H1 (cell line): ENCODE measurements at regions not wholly inside any gene's neighbourhood (a gene's known extent, or its start where the extent isn't known, plus 50 kb on each side); places are given as distances from the start of the nearest gene placed in this dataset.

Source experiments
- CTCF ChIA-PET: fragments of 300-600 bp; sonication (Branson Sonifier 250); formaldehyde crosslinking; loops from one replicate; lab custom pipeline; 2021; ENCODE audit not compliant: partially characterized antibody; lab: Charles Lee
- POLR2A ChIA-PET: fragments of 300-600 bp; sonication (Branson Sonifier 250); formaldehyde crosslinking; loops from one replicate; lab custom pipeline; 2021; ENCODE audit warnings: inconsistent platforms; ENCODE audit not compliant: partially characterized antibody; lab: Charles Lee
- DNase-seq, 2 experiments: peaks; one replicate each; pipeline versions ENCODE4 v3.0.0 to v3.0.0-alpha.2; 2010 to 2022; ENCODE audit warnings: low spot score in 2 of 2, low read depth in 1 of 2, mixed read lengths in 1 of 2
- FAIRE-seq: peaks from 2 replicates; lab custom pipeline; 2011; peaks lifted over from hg19 to GRCh38; lab: Jason Lieb, UNC
- H2AFZ ChIP-seq: 2 replicates; pipeline ENCODE4 v1.8.1; 2012; ENCODE audit warnings: low read length, inconsistent platforms
- H2AK5ac ChIP-seq: 2 replicates; pipeline ENCODE4 v1.6.1; 2013; ENCODE audit warnings: low read depth, low read length
- H2BK120ac ChIP-seq: replicated peaks from 2 replicates; pipeline ENCODE3; 2013; ENCODE audit warnings: low read depth, low read length, inconsistent platforms
- H2BK12ac ChIP-seq: 2 replicates; pipeline ENCODE4 v1.6.1; 2013; ENCODE audit warnings: low read depth, low read length
- H2BK15ac ChIP-seq: 2 replicates; pipeline ENCODE4 v1.6.1; 2013; ENCODE audit warnings: low read length
- H2BK20ac ChIP-seq: 2 replicates; pipeline ENCODE4 v1.6.1; 2013; ENCODE audit warnings: low read length
- H2BK5ac ChIP-seq: 2 replicates; pipeline ENCODE4 v1.6.1; 2013; ENCODE audit warnings: low read depth, low read length
- H3K14ac ChIP-seq: 2 replicates; pipeline ENCODE4 v1.6.1; 2013; ENCODE audit warnings: inconsistent platforms; ENCODE audit not compliant: insufficient read length
- H3K18ac ChIP-seq: 2 replicates; pipeline ENCODE4 v1.6.1; 2013; ENCODE audit warnings: low read length; ENCODE audit errors: extremely low read depth
- H3K23ac ChIP-seq: 2 replicates; pipeline ENCODE4 v1.6.1; 2013; ENCODE audit warnings: inconsistent platforms; ENCODE audit not compliant: insufficient read length
- H3K23me2 ChIP-seq: 2 replicates; pipeline ENCODE4 v1.6.1; 2013; ENCODE audit warnings: low read depth, low read length
- H3K27ac ChIP-seq: 2 replicates; pipeline ENCODE4 v1.6.1; 2011; ENCODE audit warnings: low read depth, low read length, inconsistent platforms
- H3K27me3 ChIP-seq, 4 experiments: replicated peaks in 1 of 4; 1 replicate in 1 of 4; 2 replicates in 3 of 4; pipeline versions ENCODE4 v1.6.1 to v1.8.1; 2011 to 2013; ENCODE audit warnings: low read length in 3 of 4, mild to moderate bottlenecking in 3 of 4, inconsistent platforms in 2 of 4, mixed read lengths in 2 of 4, moderate library complexity in 1 of 4; ENCODE audit not compliant: control insufficient read depth in 3 of 4, insufficient read depth in 3 of 4; ENCODE audit errors: extremely low read depth in 1 of 4
- H3K36me3 ChIP-seq, 4 experiments: 2 replicates each; pipeline versions ENCODE4 v1.6.1 to v1.8.1; 2011 to 2013; ENCODE audit warnings: mild to moderate bottlenecking in 4 of 4, low read length in 3 of 4, moderate library complexity in 2 of 4, control low read depth in 1 of 4, inconsistent platforms in 1 of 4; ENCODE audit not compliant: insufficient read depth in 4 of 4, control insufficient read depth in 2 of 4
- H3K4ac ChIP-seq: replicated peaks from 2 replicates; pipeline ENCODE3; 2013; ENCODE audit warnings: low read length, low read depth, mixed read lengths, inconsistent platforms; ENCODE audit not compliant: insufficient read length
- H3K4me1 ChIP-seq, 4 experiments: replicated peaks in 1 of 4; 1 replicate in 1 of 4; 2 replicates in 3 of 4; pipeline versions ENCODE4 v1.6.1 to v1.8.1; 2011 to 2013; ENCODE audit warnings: low read length in 3 of 4, inconsistent platforms in 2 of 4, mixed read lengths in 1 of 4; ENCODE audit not compliant: insufficient read depth in 4 of 4, control insufficient read depth in 3 of 4
- H3K4me2 ChIP-seq, 2 experiments: 2 replicates each; pipeline versions ENCODE4 v1.6.1 to v1.8.1; 2011 to 2013; ENCODE audit warnings: low read depth in 2 of 2, low read length in 2 of 2, control low read depth in 1 of 2, inconsistent platforms in 1 of 2, mild to moderate bottlenecking in 1 of 2; ENCODE audit not compliant: insufficient read depth in 1 of 2
- H3K4me3 ChIP-seq, 4 experiments: fragments of 200-600, 300-600 bp in 1 of 4; sonication (generic), shearing (Covaris generic), sonication (Bioruptor Twin) in 1 of 4; 2 replicates each; pipeline versions ENCODE4 v1.5.1 to v1.8.1; 2011 to 2016; ENCODE audit warnings: low read length in 4 of 4, low read depth in 3 of 4, control low read depth in 2 of 4, inconsistent platforms in 2 of 4, mild to moderate bottlenecking in 2 of 4, mixed read lengths in 1 of 4, moderate library complexity in 1 of 4; ENCODE audit not compliant: insufficient read depth in 2 of 4; ENCODE audit errors: extremely low read depth in 1 of 4
- H3K56ac ChIP-seq: replicated peaks from 2 replicates; pipeline ENCODE3; 2013; ENCODE audit warnings: low read depth, mild to moderate bottlenecking, mixed read lengths, low read length, inconsistent platforms; ENCODE audit not compliant: insufficient read length
- H3K79me1 ChIP-seq: 2 replicates; pipeline ENCODE4 v1.6.1; 2013; ENCODE audit warnings: low read depth, low read length, control low read depth
- H3K79me2 ChIP-seq, 2 experiments: 2 replicates each; pipeline versions ENCODE4 v1.6.1 to v1.8.1; 2012 to 2013; ENCODE audit warnings: low read length in 2 of 2, mild to moderate bottlenecking in 2 of 2, inconsistent platforms in 1 of 2; ENCODE audit not compliant: insufficient read depth in 2 of 2, control insufficient read depth in 1 of 2
- H3K9ac ChIP-seq, 4 experiments: replicated peaks in 1 of 4; 1 replicate in 1 of 4; 2 replicates in 3 of 4; pipeline versions ENCODE4 v1.6.1 to v1.8.1; 2011 to 2013; ENCODE audit warnings: low read depth in 3 of 4, low read length in 3 of 4, control low read depth in 2 of 4, mild to moderate bottlenecking in 2 of 4, moderate library complexity in 2 of 4, inconsistent platforms in 1 of 4; ENCODE audit errors: extremely low read depth in 1 of 4
- H3K9me3 ChIP-seq, 2 experiments: 2 replicates each; pipeline versions ENCODE4 v1.6.1 to v1.8.1; 2012 to 2013; ENCODE audit warnings: mild to moderate bottlenecking in 2 of 2, moderate library complexity in 2 of 2, control low read depth in 1 of 2, inconsistent platforms in 1 of 2, low read depth in 1 of 2, low read length in 1 of 2, mixed read lengths in 1 of 2; ENCODE audit not compliant: insufficient read depth in 2 of 2
- H4K20me1 ChIP-seq, 2 experiments: replicated peaks in 1 of 2; 2 replicates each; pipeline versions ENCODE3 to v1.8.1; 2011 to 2013; ENCODE audit warnings: inconsistent platforms in 2 of 2, low read length in 2 of 2, mild to moderate bottlenecking in 1 of 2; ENCODE audit not compliant: insufficient read depth in 2 of 2, control insufficient read depth in 1 of 2
- H4K5ac ChIP-seq: 2 replicates; pipeline ENCODE4 v1.6.1; 2013; ENCODE audit warnings: low read length, low read depth, mixed read lengths, inconsistent platforms; ENCODE audit not compliant: insufficient read length
- H4K8ac ChIP-seq: 2 replicates; pipeline ENCODE4 v1.8.0; 2013; ENCODE audit warnings: mild to moderate bottlenecking, moderate library complexity, low read length, inconsistent platforms; ENCODE audit not compliant: insufficient read depth; ENCODE audit errors: extremely low read depth
- H4K91ac ChIP-seq: replicated peaks from 2 replicates; pipeline ENCODE3; 2013; ENCODE audit warnings: low read length, mixed read lengths, inconsistent platforms; ENCODE audit not compliant: insufficient read length
- CHD2 ChIP-seq: IDR thresholded peaks from 2 replicates; pipeline ENCODE4 v1.6.1; 2012; ENCODE audit warnings: low read length, improper control_type of control experiment
- E2F6 ChIP-seq: IDR thresholded peaks from 2 replicates; pipeline ENCODE4 v1.6.1; 2012; ENCODE audit warnings: inconsistent platforms
- EZH2 ChIP-seq: fragments of 200-600 bp; sonication (generic); IDR thresholded peaks from 2 replicates; pipeline ENCODE4 v1.7.1; 2012; ENCODE audit warnings: low read depth, mild to moderate bottlenecking, moderate library complexity, low read length, inconsistent platforms; ENCODE audit not compliant: severe bottlenecking
- FOSL1 ChIP-seq: IDR thresholded peaks from 2 replicates; pipeline ENCODE4 v1.6.1; 2011; ENCODE audit warnings: mild to moderate bottlenecking, low read depth, low read length, moderate library complexity; ENCODE audit not compliant: insufficient read depth
- GTF2F1 ChIP-seq: IDR thresholded peaks from 2 replicates; pipeline ENCODE4 v1.6.1; 2012; ENCODE audit warnings: low read depth, low read length, improper control_type of control experiment, borderline replicate concordance
- PHF8 ChIP-seq: fragments of 200-600 bp; sonication (generic); conservative IDR thresholded peaks from 2 replicates; pipeline ENCODE4 v1.7.1; 2012; ENCODE audit warnings: low read depth, mild to moderate bottlenecking, inconsistent platforms, low read length, moderate library complexity
- SIRT6 ChIP-seq: IDR thresholded peaks from one replicate; pipeline ENCODE4 v1.7.1; 2012; ENCODE audit warnings: low read length, inconsistent platforms
- SUZ12 ChIP-seq: fragments of 200-600 bp; sonication (generic); IDR thresholded peaks from 2 replicates; pipeline ENCODE4 v1.6.1; 2012; ENCODE audit warnings: mild to moderate bottlenecking, inconsistent platforms, low read length, moderate library complexity, mixed read lengths
- WGBS, 2 experiments: shearing (Covaris generic) in 1 of 2; methylation state at CpG; one replicate each; pipeline versions ENCODE4 v1.1.6 to v1.1.7; 2013 to 2015; ENCODE audit warnings: low lambda C conversion rate in 2 of 2, mixed read lengths in 2 of 2, inconsistent platforms in 1 of 2, low coverage in 1 of 2, missing lambda C conversion rate in 1 of 2; ENCODE audit not compliant: insufficient replicate concordance in 2 of 2, insufficient coverage in 1 of 2, insufficient read length in 1 of 2; ENCODE audit errors: extremely low coverage in 1 of 2, missing lambda C conversion rate in 1 of 2; 5-methylcytosine and 5-hydroxymethylcytosine counted together

- no peak overlapping the region for H3K9ac ChIP-seq
- H3K14ac ChIP-seq: no peak overlapping the region
- no peak overlapping the region for H4K91ac ChIP-seq
- H2BK20ac ChIP-seq: no peak overlapping the region
- H3K79me2 ChIP-seq: no peaks in the 10 kb centered on the region
- H2BK5ac ChIP-seq: no peak overlapping the region
- H2BK120ac ChIP-seq: no peak overlapping the region
- no peak overlapping the region for H2BK15ac ChIP-seq
- H3K4ac ChIP-seq: no peak overlapping the region
- no peak overlapping the region for H3K23ac ChIP-seq
- H3K27ac ChIP-seq: no peak overlapping the region
- DNase-seq (no peak), FAIRE-seq (no peak)
- H3K9me3 ChIP-seq: no peaks in the 10 kb centered on the region
- 92% methylated on average over 11 of the region's 11 CpGs; no CpG with 5 or more reads in 1 of the 2 experiments for WGBS, 2 experiments
- H4K8ac ChIP-seq: no peak overlapping the region
- no peaks in the 10 kb centered on the region for H3K79me1 ChIP-seq
- no peaks in the 10 kb centered on the region for H4K20me1 ChIP-seq
- H3K27me3 ChIP-seq: no peaks in the 10 kb centered on the region
- H3K4me2 ChIP-seq: no peak overlapping the region
- POLR2A ChIA-PET: no interaction called here
- H2AK5ac ChIP-seq: no peak overlapping the region
- no peaks in the 10 kb centered on the region for H3K23me2 ChIP-seq
- no peak overlapping the region for H3K4me3 ChIP-seq
- H3K18ac ChIP-seq: no peak overlapping the region
- CTCF ChIA-PET: no interaction called here
- H3K4me1 ChIP-seq: no peaks in the 10 kb centered on the region
- H2BK12ac ChIP-seq: no peak overlapping the region
- H3K56ac ChIP-seq: no peak overlapping the region
- TF ChIP-seq FOSL1 (no peak), SIRT6 (no peak), SUZ12 (no peak), PHF8 (no peak), GTF2F1 (no peak), EZH2 (no peak), E2F6 (no peak), CHD2 (no peak)
- H2AFZ ChIP-seq: no peak overlapping the region
- H4K5ac ChIP-seq: no peak overlapping the region
- no peaks in the 10 kb centered on the region for H3K36me3 ChIP-seq
Observed at GRCh38 chr10:2340831-2341647, 603.7 kb upstream of the ADARB2 start.
